Adrenal gland (tissue), 5 donors: ENCODE measurements at regions not wholly inside any gene's neighbourhood (a gene's known extent, or its start where the extent isn't known, plus 50 kb on each side); places are given as distances from the start of the nearest gene placed in this dataset.

ENCODE experiments used
- CTCF ChIP-seq, 6 experiments: fragments of 450-650 bp in 4 of 6; fragments of 200-600 bp in 2 of 6; sonication (generic) in 1 of 6; IDR thresholded peaks; 1 replicate in 5 of 6; 2 replicates in 1 of 6; pipeline versions ENCODE4 v1.5.1 to v1.8.0; 2016 to 2021; ENCODE audit warnings: antibody characterized with exemption in 6 of 6, mild to moderate bottlenecking in 2 of 6, moderate library complexity in 1 of 6
- POLR2A ChIP-seq, 2 donors: fragments of 450-650 bp; IDR thresholded peaks; one replicate each; pipeline ENCODE4 v1.6.1; 2017; ENCODE audit warnings: antibody characterized with exemption in 2 of 2, mild to moderate bottlenecking in 2 of 2, moderate library complexity in 1 of 2
- donor health status: DM: no; HTN: no; CAD: no.

GRCh38 chr7:156050636-156051569 lies 238.6 kb upstream of the SHH start:
- no peak for TF ChIP-seq CTCF (IDR thresholded peaks at IDR 0.05)
- no peak for TF ChIP-seq POLR2A (IDR thresholded peaks at IDR 0.05)
